ENCODE measurements at regions not wholly inside any gene's neighbourhood (a gene's known extent, or its start where the extent isn't known, plus 50 kb on each side); places are given as distances from the start of the nearest gene placed in this dataset.

DNA sequence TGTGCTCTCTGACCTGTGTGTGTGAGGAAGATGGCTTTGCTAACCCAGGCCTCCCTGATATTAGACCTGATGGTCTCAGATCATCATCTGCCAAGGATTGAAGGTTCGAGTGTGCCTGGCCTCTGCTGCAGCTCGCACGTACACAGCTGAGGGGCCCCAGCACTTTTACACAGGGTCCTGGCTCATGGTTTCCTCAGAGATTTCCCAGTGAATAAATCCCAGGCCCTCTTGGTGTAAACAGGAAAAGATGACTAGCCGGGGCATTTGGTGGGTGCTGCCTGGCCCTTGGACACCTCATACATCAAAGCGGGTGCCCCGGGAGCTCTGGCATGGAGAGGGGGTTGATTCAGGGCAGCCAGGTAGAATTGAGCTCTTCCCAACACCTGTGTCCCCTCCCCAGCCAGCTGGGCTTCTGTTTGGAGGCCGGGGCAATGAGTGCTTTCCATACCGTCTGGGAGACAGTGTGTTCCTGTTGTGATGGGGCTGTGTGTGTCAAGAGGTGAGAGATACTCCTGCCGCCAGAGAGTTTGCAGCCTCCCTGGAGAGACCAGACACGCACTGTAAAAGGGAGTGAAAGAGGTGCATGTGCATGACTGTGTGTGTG is 72.5 kb upstream of the TLE3 start:
- DNase-seq: no peak

DNA sequence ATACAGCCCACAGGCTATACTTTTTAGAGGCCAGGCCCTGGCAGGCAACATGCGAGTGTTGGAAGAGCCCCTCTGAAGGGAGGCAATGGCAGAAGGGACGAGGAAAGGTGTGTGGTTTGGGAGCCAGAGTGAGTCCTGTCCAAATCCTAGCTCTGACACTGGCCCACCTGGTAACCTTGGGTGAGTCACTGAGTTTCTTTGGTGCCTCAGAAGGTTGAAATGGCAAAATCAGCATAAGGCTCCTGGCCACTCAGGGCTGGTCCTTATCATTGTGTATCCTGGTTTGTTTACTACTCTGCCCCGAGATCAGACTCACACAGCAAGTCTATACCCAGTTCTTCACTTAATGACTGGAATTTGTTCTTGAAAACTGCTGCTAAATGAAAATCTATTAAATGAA is 71.4 kb upstream of the TLE3 start:
- DNase-seq: no peak

- no peak for DNase-seq
Measured at GRCh38 chr15:70167155-70167554, 69.4 kb upstream of the TLE3 start.

DNA sequence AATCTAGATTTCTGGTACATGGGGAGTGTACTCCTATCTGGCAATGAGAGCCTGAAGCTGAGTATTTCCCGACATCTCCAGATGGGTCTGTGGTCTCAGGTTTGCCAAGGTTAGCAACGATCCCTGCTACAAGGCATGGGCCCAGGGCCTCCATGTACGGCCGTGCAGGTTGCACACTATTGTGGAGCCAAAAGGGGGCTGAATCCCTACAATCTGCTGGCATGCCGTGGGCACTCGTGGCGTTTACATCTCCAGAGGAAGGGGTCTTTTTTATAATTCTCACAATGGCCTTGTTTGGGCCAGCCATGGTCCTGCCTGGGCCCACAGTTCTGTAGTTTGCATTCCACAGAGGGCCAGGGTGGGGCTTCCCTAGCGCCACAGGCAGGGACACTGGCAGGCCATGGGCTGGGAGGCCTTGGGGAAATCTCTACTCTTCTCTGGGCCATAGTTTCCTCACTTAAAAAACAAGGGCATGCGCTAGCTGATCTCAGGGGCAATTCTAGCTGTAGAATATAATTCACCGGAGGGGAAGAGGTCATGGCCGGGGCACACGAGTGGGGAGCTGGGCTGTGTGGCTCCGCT is 68.9 kb upstream of the TLE3 start:
- no peak for DNase-seq

GRCh38 chr15:70165716-70166284 is 68.1 kb upstream of the TLE3 start:
- DNase-seq: no peak

GRCh38 chr15:70164910-70165715 is 67.4 kb upstream of the TLE3 start:
- DNase-seq: no peak

GRCh38 chr15:70164156-70164900 is 66.6 kb upstream of the TLE3 start:
- no peak for DNase-seq

DNA sequence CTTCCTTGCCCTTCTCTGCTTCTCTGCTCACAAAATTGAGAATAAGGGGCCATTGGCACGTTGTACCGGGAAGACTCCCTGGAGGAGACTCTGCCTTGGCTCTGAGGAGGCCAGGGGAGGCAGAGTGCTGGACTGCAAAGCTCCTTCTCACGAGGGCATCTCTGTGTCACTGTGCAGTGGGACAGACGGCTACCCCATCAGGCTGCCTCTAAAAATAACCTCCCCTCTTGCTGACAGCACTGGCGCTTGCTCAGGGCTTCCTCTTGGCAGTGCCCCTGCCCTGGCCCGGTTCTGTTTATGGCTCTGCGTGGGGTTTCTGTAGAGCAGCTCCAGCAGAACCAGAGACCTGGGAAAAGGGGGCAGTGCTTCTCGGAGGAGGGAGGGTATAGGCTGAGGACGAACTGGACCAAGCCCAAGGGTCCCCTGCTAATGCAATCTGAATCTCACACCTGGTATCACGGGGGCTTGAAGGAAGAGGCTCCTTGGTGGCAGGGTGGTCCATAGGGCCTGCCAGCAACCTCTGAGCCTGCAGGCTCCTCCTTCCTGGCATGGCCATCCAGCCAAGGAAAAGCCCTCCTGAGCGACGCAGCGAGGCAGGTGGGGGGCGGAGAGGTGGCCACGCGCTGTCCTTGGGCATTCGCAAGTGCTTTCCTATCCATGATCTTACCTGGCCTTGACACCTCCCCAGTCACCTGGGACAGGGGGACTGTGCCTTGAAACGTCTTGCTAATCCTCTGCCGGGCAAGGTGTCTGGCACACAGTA is 63.3 kb upstream of the TLE3 start:
- no peak for DNase-seq

DNA sequence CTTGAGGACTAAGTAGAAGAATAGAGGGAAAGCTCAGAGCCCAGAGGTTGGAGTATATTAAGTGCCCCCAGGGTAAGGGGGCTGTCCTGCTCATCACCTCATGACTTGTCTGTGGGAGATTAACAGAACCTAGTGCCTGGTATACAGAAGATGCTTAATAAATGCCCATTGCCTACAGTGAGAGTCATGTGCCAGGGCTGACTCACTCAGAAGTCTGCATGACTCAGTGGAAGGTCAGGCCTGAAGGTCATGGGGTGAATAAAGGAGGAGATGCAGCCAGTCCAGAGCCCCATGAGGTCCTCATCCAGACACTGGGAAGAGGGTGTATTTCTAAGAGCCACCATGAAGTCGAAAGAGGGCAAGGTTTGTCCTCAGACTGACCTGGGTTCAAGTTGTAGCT is 62.5 kb upstream of the TLE3 start:
- DNase-seq: no peak

DNA sequence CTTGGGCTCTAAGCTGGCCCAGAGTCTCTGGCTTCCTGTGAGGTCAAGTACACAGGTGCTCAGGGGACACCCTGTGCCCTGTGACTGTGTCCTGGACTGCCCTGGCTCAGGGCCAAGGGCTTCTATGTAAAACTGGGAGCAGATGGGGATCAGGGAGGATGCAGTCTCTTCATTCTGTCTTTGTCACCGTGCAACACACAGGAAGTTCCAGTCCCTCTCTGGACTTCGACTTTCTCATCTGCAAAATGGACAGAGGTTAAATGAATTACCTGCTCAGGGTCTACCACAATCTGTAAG is 61.9 kb upstream of the TLE3 start:
- no peak for DNase-seq

GRCh38 chr15:70159001-70159712 is 61.4 kb upstream of the TLE3 start:
- no peak for DNase-seq

DNA sequence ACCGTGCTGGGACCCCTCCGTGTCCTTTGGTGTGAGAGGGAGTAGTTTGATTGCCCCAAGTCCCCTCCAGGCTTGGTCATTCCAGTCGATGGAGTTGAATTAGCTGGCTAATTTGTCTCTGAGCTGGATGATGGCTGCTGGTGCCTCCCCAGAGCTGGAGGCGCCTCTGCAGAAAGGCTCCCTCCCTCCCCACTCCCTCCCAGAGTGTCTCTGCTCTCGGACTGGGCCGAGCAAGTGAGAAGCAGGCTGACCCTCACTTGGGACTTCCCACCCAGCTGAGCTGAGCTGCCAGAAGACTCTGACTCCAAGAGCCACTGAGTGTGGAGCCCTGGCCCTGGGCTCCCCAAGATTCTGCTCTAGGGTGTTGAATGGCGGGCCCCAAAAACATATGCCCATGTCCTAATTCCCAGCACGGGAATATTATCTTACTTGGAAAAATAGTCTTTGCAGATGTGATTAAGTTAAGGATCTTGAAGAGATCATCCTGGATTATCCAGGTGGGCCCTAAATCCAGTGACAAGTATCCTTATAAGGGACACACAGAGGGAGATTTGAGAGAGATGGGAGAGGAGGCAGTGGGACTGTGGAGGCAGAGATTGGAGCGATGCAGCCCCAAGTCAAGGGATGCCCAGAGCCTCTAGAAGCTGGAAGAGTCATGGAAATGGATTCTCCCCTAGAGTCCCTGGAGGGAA is 60.7 kb upstream of the TLE3 start:
- no peak for DNase-seq

GRCh38 chr15:70156671-70157271 is 59.1 kb upstream of the TLE3 start:
- DNase-seq: no peak

GRCh38 chr15:70154718-70155347 is 57.1 kb upstream of the TLE3 start:
- DNase-seq: no peak

DNA sequence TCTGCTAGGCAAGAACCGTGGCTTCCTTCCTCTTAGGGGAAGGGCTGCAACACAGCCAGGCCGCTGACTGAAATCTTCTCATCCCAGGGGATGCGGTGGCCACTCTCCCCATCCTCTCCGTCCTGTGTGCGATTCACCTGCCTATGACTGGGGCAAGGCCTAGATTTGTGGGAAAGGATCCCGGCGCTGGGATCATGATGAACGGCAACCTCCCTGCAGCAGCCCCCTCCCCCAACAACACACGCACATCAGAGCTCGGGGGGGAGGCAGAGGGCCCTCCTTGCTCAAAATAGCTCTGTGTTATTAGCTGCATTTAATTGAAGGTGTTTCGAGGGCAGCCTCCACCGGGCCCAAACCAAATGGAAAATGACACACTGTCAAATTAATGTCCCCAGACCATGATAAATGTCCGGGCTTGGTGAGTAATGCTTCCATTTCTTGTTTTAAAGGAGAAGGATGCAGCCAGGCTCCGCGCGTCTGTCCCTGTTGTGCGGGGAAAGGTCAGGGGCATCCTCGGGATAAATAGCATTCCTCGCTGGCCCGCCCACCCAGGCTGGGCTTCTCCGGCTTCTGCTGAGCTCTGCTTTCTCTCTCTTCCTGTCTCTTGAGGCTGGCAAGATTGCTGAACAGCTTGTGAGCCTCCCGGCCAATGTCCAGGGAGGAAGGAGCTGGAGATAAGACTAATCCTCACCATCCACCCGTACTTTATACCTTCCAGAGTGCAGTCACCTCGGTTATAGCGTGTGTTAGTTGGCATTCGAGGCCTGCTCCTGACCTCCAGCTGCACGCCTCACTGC is 56.4 kb upstream of the TLE3 start:
- no peak for DNase-seq

- no peak for DNase-seq
Measured at GRCh38 chr15:70152070-70152480, 54.4 kb upstream of the TLE3 start.

- no peak for DNase-seq
Measured at GRCh38 chr15:70151462-70151861, 53.7 kb upstream of the TLE3 start.

- DNase-seq: no peak
Measured at GRCh38 chr15:70151003-70151402, 53.3 kb upstream of the TLE3 start.

GRCh38 chr15:70150405-70150747 is 52.7 kb upstream of the TLE3 start:
- DNase-seq: no peak

All from stimulated activated CD4-positive, alpha-beta T cell treated with anti-CD3 and anti-CD28 coated beads, Interleukin-15, amount 100 ng/mL, for 24 hours (primary cell).